Kidney (tissue), 13 donors: ENCODE measurements at regions not wholly inside any gene's neighbourhood (a gene's known extent, or its start where the extent isn't known, plus 50 kb on each side); places are given as distances from the start of the nearest gene placed in this dataset.

ENCODE experiments used
- DNase-seq, 5 donors: peaks; one replicate each; pipeline ENCODE4 v3.0.0-alpha.2; 2013 to 2020
- FAIRE-seq: peaks from 2 replicates; lab custom pipeline; 2012; peaks lifted over from hg19 to GRCh38; lab: Jason Lieb, UNC
- H3K27ac ChIP-seq, 2 donors: one replicate each; pipeline ENCODE4 v1.7.0; 2013; ENCODE audit warnings: low read depth in 2 of 2, low read length in 2 of 2, inconsistent platforms in 1 of 2
- H3K27me3 ChIP-seq: one replicate; pipeline ENCODE4 v1.7.1; 2013; ENCODE audit warnings: low read length, inconsistent platforms; ENCODE audit not compliant: control insufficient read depth, insufficient read depth
- H3K36me3 ChIP-seq, 3 donors: one replicate each; pipeline versions ENCODE4 v1.7.0 to v1.7.1; 2013; ENCODE audit warnings: low read length in 3 of 3, control low read depth in 1 of 3, inconsistent platforms in 1 of 3; ENCODE audit not compliant: insufficient read depth in 3 of 3, control insufficient read depth in 2 of 3
- H3K4me1 ChIP-seq, 3 donors: one replicate each; pipeline versions ENCODE4 v1.7.0 to v1.7.1; 2013; ENCODE audit warnings: low read length in 3 of 3, inconsistent platforms in 1 of 3, low read depth in 1 of 3; ENCODE audit not compliant: control insufficient read depth in 2 of 3, insufficient read depth in 2 of 3
- H3K4me3 ChIP-seq, 3 donors: one replicate each; pipeline versions ENCODE4 v1.7.0 to v1.8.1; 2013; ENCODE audit warnings: low read length in 3 of 3, control low read depth in 1 of 3, inconsistent platforms in 1 of 3
- H3K9ac ChIP-seq, 3 donors: one replicate each; pipeline versions ENCODE4 v1.7.0 to v1.7.1; 2013; ENCODE audit warnings: low read length in 3 of 3, control low read depth in 1 of 3, inconsistent platforms in 1 of 3
- H3K9me3 ChIP-seq, 3 donors: one replicate each; pipeline versions ENCODE4 v1.7.0 to v1.7.1; 2013; ENCODE audit warnings: low read length in 3 of 3, control low read depth in 1 of 3, inconsistent platforms in 1 of 3; ENCODE audit not compliant: control insufficient read depth in 2 of 3, insufficient read depth in 1 of 3
- CTCF ChIP-seq: IDR thresholded peaks from 3 replicates; pipeline ENCODE4 v1.5.1; 2012; ENCODE audit warnings: mild to moderate bottlenecking, moderate library complexity, borderline replicate concordance; ENCODE audit not compliant: insufficient read depth; ENCODE audit errors: extremely low read depth
- intact Hi-C: fragments of 100-400 bp; cut with DNase I; formaldehyde crosslinking; loops from one replicate; pipeline ENCODE4 v1.11.1; 2022
- donor health status: control.
- donor health status: control.
- donor health status: control.
- donor health status: control.
- donor health status: control.
- donor health status: DM: yes; HTN: yes; CAD: no.
- donor health status: Normal renal cell carcinoma (clear cell type).

GRCh38 chr13:89925107-89925506 is 1422.4 kb upstream of the MIR17HG start:
- no peak overlapping the region for H3K4me3 ChIP-seq
- H3K27ac ChIP-seq, result no peak overlapping the region
- H3K9me3 ChIP-seq, result no peaks in the 10 kb centered on the region
- no peak overlapping the region for H3K9ac ChIP-seq
- DNase-seq (peak in 2 of 5 donors; percentile 3 to 42), FAIRE-seq (no peak)
- no peaks in the 10 kb centered on the region for H3K27me3 ChIP-seq
- intact Hi-C loops, result no loop called here
- peak; percentile 18 for TF ChIP-seq CTCF
- no peaks in the 10 kb centered on the region for H3K4me1 ChIP-seq
- no peaks in the 10 kb centered on the region for H3K36me3 ChIP-seq

GRCh38 chr13:89930861-89931260 is 1416.6 kb upstream of the MIR17HG start:
- H3K27ac ChIP-seq, result no peak overlapping the region
- peaks cover 0 to 4% (median 3%) of the 10 kb centered on the region in 3 donors for H3K4me1 ChIP-seq
- no peaks in the 10 kb centered on the region for H3K9me3 ChIP-seq
- DNase-seq, result peak in 3 of 5 donors; percentile 13 to 53 (median 24)
- no peaks in the 10 kb centered on the region for H3K27me3 ChIP-seq
- TF ChIP-seq CTCF, result no peak
- H3K9ac ChIP-seq, result no peak overlapping the region
- peak overlapping the region in 1 of 3 donors; percentile 10 for H3K4me3 ChIP-seq
- no peaks in the 10 kb centered on the region for H3K36me3 ChIP-seq
- no peak for FAIRE-seq
- intact Hi-C loops, result no loop called here

GRCh38 chr13:89932902-89933301 is 1414.6 kb upstream of the MIR17HG start:
- Histone ChIP-seq H3K27me3 (no peaks in the 10 kb centered on the region), H3K4me3 (no peak overlapping the region), H3K4me1 (peaks cover 0 to 4% (median 3%) of the 10 kb centered on the region in 3 donors), H3K27ac (no peak overlapping the region), H3K36me3 (no peaks in the 10 kb centered on the region), H3K9me3 (no peaks in the 10 kb centered on the region), H3K9ac (no peak overlapping the region)
- TF ChIP-seq CTCF, result no peak
- FAIRE-seq (no peak), DNase-seq (no peak)
- intact Hi-C loops, result no loop called here

- DNase-seq (no peak), FAIRE-seq (no peak)
- no peaks in the 10 kb centered on the region for H3K27me3 ChIP-seq
- H3K9ac ChIP-seq, result no peak overlapping the region
- no peaks in the 10 kb centered on the region for H3K9me3 ChIP-seq
- H3K36me3 ChIP-seq, result no peaks in the 10 kb centered on the region
- no peak for TF ChIP-seq CTCF
- H3K4me3 ChIP-seq, result no peak overlapping the region
- intact Hi-C loops, result no loop called here
- no peak overlapping the region for H3K27ac ChIP-seq
- no peaks in the 10 kb centered on the region for H3K4me1 ChIP-seq
Observed at GRCh38 chr13:89936256-89936655, 1411.2 kb upstream of the MIR17HG start.
